ENCODE measurements at regions not wholly inside any gene's neighbourhood (a gene's known extent, or its start where the extent isn't known, plus 50 kb on each side); places are given as distances from the start of the nearest gene placed in this dataset.

GRCh38 chr4:176475067-176475466 lies 155.3 kb downstream of the SPCS3 start:
- H3K27ac Mint-ChIP-seq = no peak overlapping the region
- H3K27me3 Mint-ChIP-seq (ENCODE audit: low read depth) = no peaks in the 10 kb centered on the region
- peaks cover 29% of the 10 kb centered on the region for H3K36me3 Mint-ChIP-seq
- no peak for DNase-seq (ENCODE audit: low spot score)
- TF ChIP-seq ZNF138 (CRISPR knock-in tag; conservative IDR thresholded peaks at IDR 0.05) (no peak), ATF1 (CRISPR knock-in tag; IDR thresholded peaks at IDR 0.05) (no peak), ZBTB21 (CRISPR knock-in tag; IDR thresholded peaks at IDR 0.05; ENCODE audit: borderline replicate concordance) (no peak), CDX4 (CRISPR knock-in tag; IDR thresholded peaks at IDR 0.05; ENCODE audit: borderline replicate concordance) (no peak), ERG (CRISPR knock-in tag; IDR thresholded peaks at IDR 0.05) (no peak), NFE2L1 (CRISPR knock-in tag; IDR thresholded peaks at IDR 0.05) (no peak), ATF6 (CRISPR knock-in tag; IDR thresholded peaks at IDR 0.05) (no peak), PREB (CRISPR knock-in tag; IDR thresholded peaks at IDR 0.05; ENCODE audit: borderline replicate concordance) (no peak), ZNF671 (CRISPR knock-in tag; IDR thresholded peaks at IDR 0.05) (no peak), GRHL2 (CRISPR knock-in tag; IDR thresholded peaks at IDR 0.05; ENCODE audit: insufficient replicate concordance, severe bottlenecking) (no peak), NR1H2 (CRISPR knock-in tag; IDR thresholded peaks at IDR 0.05) (no peak), ATF3 (CRISPR knock-in tag; conservative IDR thresholded peaks at IDR 0.05) (no peak), ESRRA (CRISPR knock-in tag; IDR thresholded peaks at IDR 0.05; ENCODE audit: borderline replicate concordance) (no peak), TP53 (CRISPR knock-in tag; IDR thresholded peaks at IDR 0.05) (no peak), MAX (CRISPR knock-in tag; IDR thresholded peaks at IDR 0.05) (no peak)
- POLR2A ChIA-PET = no interaction called here
- no peak overlapping the region for H3K4me3 Mint-ChIP-seq
- peaks cover 41% of the 10 kb centered on the region for H3K9me3 Mint-ChIP-seq
- no peaks in the 10 kb centered on the region for H3K4me1 Mint-ChIP-seq
- CTCF ChIA-PET = no interaction called here
- ATAC-seq = no peak

- POLR2A ChIA-PET = no interaction called here
- H3K36me3 Mint-ChIP-seq = peaks cover 29% of the 10 kb centered on the region
- peaks cover 33% of the 10 kb centered on the region for H3K9me3 Mint-ChIP-seq
- TF ChIP-seq FOXP4 (CRISPR knock-in tag; IDR thresholded peaks at IDR 0.05) (no peak), ZNF425 (CRISPR knock-in tag; conservative IDR thresholded peaks at IDR 0.05) (no peak), SOX15 (CRISPR knock-in tag; IDR thresholded peaks at IDR 0.05) (no peak), GTF2I (CRISPR knock-in tag; conservative IDR thresholded peaks at IDR 0.05) (no peak), ATF6 (CRISPR knock-in tag; IDR thresholded peaks at IDR 0.05) (no peak), E2F5 (CRISPR knock-in tag; IDR thresholded peaks at IDR 0.05) (no peak)
- CTCF ChIA-PET = no interaction called here
- peaks cover 11% of the 10 kb centered on the region for H3K4me1 Mint-ChIP-seq
- H3K27me3 Mint-ChIP-seq (ENCODE audit: low read depth) = no peaks in the 10 kb centered on the region
- H3K4me3 Mint-ChIP-seq = no peak overlapping the region
- H3K27ac Mint-ChIP-seq = no peak overlapping the region
- ATAC-seq (no peak), DNase-seq (ENCODE audit: low spot score) (no peak)
Observed at GRCh38 chr4:176478076-176478475, 158.3 kb downstream of the SPCS3 start.
